GM12878 (cell line): ENCODE measurements at regions not wholly inside any gene's neighbourhood (a gene's known extent, or its start where the extent isn't known, plus 50 kb on each side); places are given as distances from the start of the nearest gene placed in this dataset.

ENCODE experiments used
- ATAC-seq: fragments of 200-7000 bp; cut with Tn5 transposase; 3 replicates; pipeline ENCODE4 v1.9.1; 2020; ENCODE audit warnings: mild to moderate bottlenecking, moderate library complexity
- BruUV-seq: library from RNA; stranded (reverse); fragments of 400-500 nt; replicated peaks from 2 replicates; lab custom pipeline; 2021; lab: Mats Ljungman, UMichigan
- CTCF ChIA-PET: fragments of 300-600 bp; sonication (Branson Sonifier 250); formaldehyde crosslinking; extraction: SDS; loops from one replicate; lab custom pipeline; 2021; ENCODE audit warnings: inconsistent platforms; lab: Yijun Ruan, JAX
- POLR2A ChIA-PET: fragments of 350-600 bp; formaldehyde crosslinking; extraction: SDS; loops from one replicate; lab custom pipeline; 2021; ENCODE audit warnings: inconsistent platforms; lab: Charles Lee
- RAD21 ChIA-PET: fragments of 300-600 bp; sonication (Branson Sonifier 250); formaldehyde crosslinking; loops from one replicate; lab custom pipeline; 2023; ENCODE audit warnings: antibody characterized with exemption; ENCODE audit not compliant: unreplicated experiment; lab: Charles Lee
- SMC1A ChIA-PET: fragments of 300-600 bp; sonication (Branson Sonifier 250); formaldehyde crosslinking; loops from one replicate; lab custom pipeline; 2023; ENCODE audit not compliant: unreplicated experiment, uncharacterized antibody; lab: Charles Lee
- DNase-seq: peaks from one replicate; pipeline ENCODE4 v3.0.0-alpha.2; 2011; ENCODE audit warnings: low read depth, low spot score
- FAIRE-seq: peaks from 3 replicates; lab custom pipeline; 2011; peaks lifted over from hg19 to GRCh38; lab: Jason Lieb, UNC
- H2AFZ ChIP-seq: 2 replicates; pipeline ENCODE4 v1.6.0; 2011; ENCODE audit warnings: low read depth, low read length, control low read depth; ENCODE audit not compliant: control insufficient read depth
- H3K27ac ChIP-seq: 2 replicates; pipeline ENCODE4 v1.5.1; 2011; ENCODE audit warnings: control low read depth; ENCODE audit not compliant: control insufficient read depth, insufficient read depth
- H3K27me3 ChIP-seq, 2 experiments: replicated peaks in 1 of 2; 2 replicates each; pipeline versions ENCODE4 v1.6.0 to v1.6.1; 2011; ENCODE audit warnings: low read length in 1 of 2; ENCODE audit not compliant: control insufficient read depth in 2 of 2, insufficient read depth in 2 of 2
- H3K36me3 ChIP-seq, 2 experiments: 2 replicates each; pipeline ENCODE4 v1.5.1; 2011; ENCODE audit warnings: low read length in 1 of 2; ENCODE audit not compliant: control insufficient read depth in 2 of 2, insufficient read depth in 2 of 2
- H3K4me1 ChIP-seq: 2 replicates; pipeline ENCODE4 v1.6.1; 2011; ENCODE audit warnings: mild to moderate bottlenecking, low read length, moderate library complexity, mixed read lengths; ENCODE audit not compliant: control insufficient read depth, insufficient read depth
- H3K4me2 ChIP-seq: 2 replicates; pipeline ENCODE4 v1.6.0; 2011; ENCODE audit warnings: control low read depth; ENCODE audit not compliant: control insufficient read depth, insufficient read depth
- H3K4me3 ChIP-seq: fragments of 200-600 bp; sonication (generic); 2 replicates; pipeline ENCODE4 v1.5.1; 2016
- H3K79me2 ChIP-seq: 2 replicates; pipeline ENCODE4 v1.6.0; 2011; ENCODE audit warnings: low read length; ENCODE audit not compliant: control insufficient read depth, insufficient read depth
- H3K9ac ChIP-seq: 2 replicates; pipeline ENCODE4 v1.8.0; 2011; ENCODE audit warnings: low read length, control low read depth, mixed read lengths; ENCODE audit not compliant: control insufficient read depth, insufficient read depth
- H3K9me3 ChIP-seq: replicated peaks from 3 replicates; pipeline ENCODE4 v1.5.1; 2011; ENCODE audit warnings: mild to moderate bottlenecking, low read length; ENCODE audit not compliant: control insufficient read depth, insufficient read depth
- H4K20me1 ChIP-seq: 2 replicates; pipeline ENCODE4 v1.6.0; 2011; ENCODE audit not compliant: control insufficient read depth, insufficient read depth
- CBX3 ChIP-seq: fragments of 200-600 bp; sonication (generic); IDR thresholded peaks from 2 replicates; pipeline ENCODE4 v1.6.1; 2016; ENCODE audit warnings: low read depth, borderline replicate concordance
- CBX5 ChIP-seq: sonication (generic); IDR thresholded peaks from 2 replicates; pipeline ENCODE4 v1.6.1; 2016; ENCODE audit warnings: low read depth, moderate library complexity, mild to moderate bottlenecking, inconsistent platforms
- CHD2 ChIP-seq: IDR thresholded peaks from 2 replicates; pipeline ENCODE4 v1.6.1; 2011; ENCODE audit warnings: low read depth, low read length, improper control_type of control experiment, borderline replicate concordance
- IKZF2 ChIP-seq, 2 experiments: fragments of 450-650 bp; IDR thresholded peaks; 2 replicates each; pipeline ENCODE4 v1.6.1; 2017; ENCODE audit warnings: mild to moderate bottlenecking in 2 of 2, moderate library complexity in 2 of 2
- KLF5 ChIP-seq: fragments of 450-650 bp; IDR thresholded peaks from 2 replicates; pipeline ENCODE4 v1.6.1; 2014; ENCODE audit warnings: mild to moderate bottlenecking; ENCODE audit not compliant: partially characterized antibody
- MYC ChIP-seq: IDR thresholded peaks from 2 replicates; pipeline ENCODE4 v1.6.1; 2011; ENCODE audit warnings: mild to moderate bottlenecking, low read length, moderate library complexity, inconsistent platforms; ENCODE audit not compliant: insufficient read depth, insufficient replicate concordance, insufficient read length, severe bottlenecking
- NBN ChIP-seq: fragments of 450-650 bp; IDR thresholded peaks from 2 replicates; pipeline ENCODE4 v1.6.1; 2016
- NR2F1 ChIP-seq: fragments of 450-650 bp; conservative IDR thresholded peaks from 2 replicates; pipeline ENCODE4 v1.6.1; 2017; ENCODE audit warnings: mild to moderate bottlenecking
- RCOR1 ChIP-seq: conservative IDR thresholded peaks from 2 replicates; pipeline ENCODE4 v1.6.1; 2012; ENCODE audit warnings: low read depth, low read length, improper control_type of control experiment
- RELB ChIP-seq: fragments of 450-650 bp; IDR thresholded peaks from 2 replicates; pipeline ENCODE4 v1.6.1; 2017; ENCODE audit warnings: low read depth, mild to moderate bottlenecking, moderate library complexity
- SMAD1 ChIP-seq: fragments of 450-650 bp; IDR thresholded peaks from 2 replicates; pipeline ENCODE4 v1.6.1; 2018; ENCODE audit warnings: mild to moderate bottlenecking, low read depth; ENCODE audit not compliant: partially characterized antibody
- SMARCA5 ChIP-seq: fragments of 450-650 bp; IDR thresholded peaks from 2 replicates; pipeline ENCODE4 v1.6.1; 2017; ENCODE audit warnings: mild to moderate bottlenecking
- SREBF1 ChIP-seq: IDR thresholded peaks from 2 replicates; pipeline ENCODE4 v1.6.1; 2012; ENCODE audit warnings: mild to moderate bottlenecking, low read length
- YY1 ChIP-seq: IDR thresholded peaks from 2 replicates; pipeline ENCODE4 v1.6.1; 2011; ENCODE audit warnings: low read depth, mild to moderate bottlenecking, low read length
- ZNF217 ChIP-seq: fragments of 450-650 bp; IDR thresholded peaks from 2 replicates; pipeline ENCODE4 v1.6.1; 2017; ENCODE audit warnings: antibody characterized with exemption, mild to moderate bottlenecking
- ZNF274 ChIP-seq: IDR thresholded peaks from one replicate; pipeline ENCODE4 v1.8.0; 2011; ENCODE audit not compliant: insufficient read length, insufficient read depth
- ZNF384 ChIP-seq: IDR thresholded peaks from 2 replicates; pipeline ENCODE4 v1.6.1; 2012; ENCODE audit warnings: low read depth, mild to moderate bottlenecking, low read length, improper control_type of control experiment, borderline replicate concordance
- WGBS: methylation state at CpG from one replicate; pipeline ENCODE4 v1.1.6; 2016; ENCODE audit warnings: low lambda C conversion rate; ENCODE audit not compliant: insufficient replicate concordance, insufficient coverage; ENCODE audit errors: missing lambda C conversion rate; 5-methylcytosine and 5-hydroxymethylcytosine counted together
- in situ Hi-C: fragments of 300-500 bp; cut with MboI; formaldehyde crosslinking; loops from 9 replicates; pipeline ENCODE4 v1.14.3; 2018; ENCODE audit warnings: mixed read lengths
- intact Hi-C: fragments of 100-400 bp; cut with micrococcal nuclease; formaldehyde crosslinking; loops from one replicate; pipeline ENCODE4 v1.14.2; 2022; ENCODE audit not compliant: unreplicated experiment
- TF ChIP-seq, protein P1 (sequence below): fragments of 450-650 bp; formaldehyde crosslinking; IDR thresholded peaks from 2 replicates; pipeline ENCODE4 v1.4.0; 2022; ENCODE audit warnings: mild to moderate bottlenecking, moderate library complexity

DNA sequence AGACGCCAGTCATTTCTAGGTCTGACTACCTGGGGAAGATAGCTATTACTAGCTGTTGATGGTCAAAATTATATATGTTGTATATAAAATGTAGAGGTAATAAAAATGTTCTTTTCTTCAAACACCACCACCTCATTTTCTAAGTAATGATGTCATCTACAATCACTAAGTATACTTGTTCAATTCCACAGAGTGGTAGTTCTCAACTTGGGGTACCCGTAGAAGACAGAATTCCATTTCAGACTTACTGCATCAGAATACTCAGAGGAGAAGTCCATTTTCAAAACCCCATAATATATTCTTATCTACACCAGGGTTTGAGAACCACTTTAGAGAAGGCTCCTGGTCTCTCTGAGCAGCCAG lies 191.9 kb downstream of the PTN start:
- ATAC-seq (no peak), DNase-seq (no peak), FAIRE-seq (no peak)
- H3K79me2 ChIP-seq, result no peaks in the 10 kb centered on the region
- TF ChIP-seq CHD2 (no peak), SMAD1 (no peak), ZNF274 (no peak), ZNF217 (no peak), MYC (no peak), CBX3 (no peak), RELB (no peak), RCOR1 (no peak), CBX5 (no peak), IKZF2 (IDR thresholded peaks at IDR 0.05) (no peak), NR2F1 (no peak), SREBF1 (no peak), KLF5 (no peak), SMARCA5 (no peak), ZNF384 (no peak), NBN (no peak), YY1 (no peak)
- TF ChIP-seq, protein P1, sequence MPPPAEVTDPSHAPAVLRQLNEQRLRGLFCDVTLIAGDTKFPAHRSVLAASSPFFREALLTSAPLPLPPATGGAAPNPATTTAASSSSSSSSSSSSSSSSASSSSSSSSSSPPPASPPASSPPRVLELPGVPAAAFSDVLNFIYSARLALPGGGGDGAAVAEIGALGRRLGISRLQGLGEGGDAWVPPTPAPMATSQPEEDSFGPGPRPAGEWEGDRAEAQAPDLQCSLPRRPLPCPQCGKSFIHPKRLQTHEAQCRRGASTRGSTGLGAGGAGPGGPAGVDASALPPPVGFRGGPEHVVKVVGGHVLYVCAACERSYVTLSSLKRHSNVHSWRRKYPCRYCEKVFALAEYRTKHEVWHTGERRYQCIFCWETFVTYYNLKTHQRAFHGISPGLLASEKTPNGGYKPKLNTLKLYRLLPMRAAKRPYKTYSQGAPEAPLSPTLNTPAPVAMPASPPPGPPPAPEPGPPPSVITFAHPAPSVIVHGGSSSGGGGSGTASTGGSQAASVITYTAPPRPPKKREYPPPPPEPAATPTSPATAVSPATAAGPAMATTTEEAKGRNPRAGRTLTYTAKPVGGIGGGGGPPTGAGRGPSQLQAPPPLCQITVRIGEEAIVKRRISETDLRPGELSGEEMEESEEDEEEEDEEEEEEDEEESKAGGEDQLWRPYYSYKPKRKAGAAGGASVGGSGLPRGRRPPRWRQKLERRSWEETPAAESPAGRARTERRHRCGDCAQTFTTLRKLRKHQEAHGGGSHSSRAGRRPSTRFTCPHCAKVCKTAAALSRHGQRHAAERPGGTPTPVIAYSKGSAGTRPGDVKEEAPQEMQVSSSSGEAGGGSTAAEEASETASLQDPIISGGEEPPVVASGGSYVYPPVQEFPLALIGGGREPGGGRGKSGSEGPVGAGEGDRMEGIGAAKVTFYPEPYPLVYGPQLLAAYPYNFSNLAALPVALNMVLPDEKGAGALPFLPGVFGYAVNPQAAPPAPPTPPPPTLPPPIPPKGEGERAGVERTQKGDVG, result no peak
- H3K9ac ChIP-seq, result no peak overlapping the region
- no peaks in the 10 kb centered on the region for H4K20me1 ChIP-seq
- H3K27me3 ChIP-seq, result no peaks in the 10 kb centered on the region
- no peaks in the 10 kb centered on the region for H3K4me1 ChIP-seq
- no peak overlapping the region for H3K27ac ChIP-seq
- in situ Hi-C loops (loop anchor here (25.0 kb wide), 1 partner anchor 436 kb away; no protein-coding TSS in a partner anchor), intact Hi-C loops (no loop called here)
- no peaks in the 10 kb centered on the region for H3K36me3 ChIP-seq
- ChIA-PET SMC1A (no interaction called here), RAD21 (no interaction called here), CTCF (no interaction called here), POLR2A (no interaction called here)
- no peak overlapping the region for H3K4me2 ChIP-seq
- no peak overlapping the region for H3K4me3 ChIP-seq
- 36% methylated on average over 2 of the region's 2 CpGs for WGBS
- H2AFZ ChIP-seq, result no peak overlapping the region
- H3K9me3 ChIP-seq, result no peaks in the 10 kb centered on the region
- no TSS peak for BruUV-seq
